Head of caudate nucleus (tissue), 42 donors: ENCODE measurements at regions not wholly inside any gene's neighbourhood (a gene's known extent, or its start where the extent isn't known, plus 50 kb on each side); places are given as distances from the start of the nearest gene placed in this dataset.
A peak's percentile ranks its signal among the peaks of the same experiment; 100 is the strongest.
"Not testable (repeated sequence)": the region's sequence is repeated elsewhere in the genome, so short reads cannot be mapped to it uniquely, and the experiment has no call there.

Experiments used
- DNase-seq, 42 donors: peaks; one replicate each; pipeline versions ENCODE4 v3.0.0 to v3.0.0-alpha.2; 2020 to 2021; ENCODE audit warnings: mixed read lengths in 7 of 42
- intact Hi-C: fragments of 100-400 bp; cut with DNase I; formaldehyde crosslinking; loops from one replicate; pipeline ENCODE4 v1.15.0; 2022

- intact Hi-C loops, result no loop called here
- no peak for DNase-seq
Measured at GRCh38 chr1:242689378-242689777, 164.9 kb upstream of the PLD5 start.

GRCh38 chr1:242674951-242675645, 150.6 kb upstream of the PLD5 start:
- intact Hi-C loops, result no loop called here
- DNase-seq, result no peak

GRCh38 chr1:242673652-242674051, 149.2 kb upstream of the PLD5 start:
- DNase-seq, result peak in 7 of 42 donors; percentile 7 to 66 (median 24)
- intact Hi-C loops, result no loop called here

GRCh38 chr1:242673165-242673564, 148.7 kb upstream of the PLD5 start:
- DNase-seq, intact Hi-C loops: not testable (repeated sequence)

GRCh38 chr1:242670019-242670418, 145.5 kb upstream of the PLD5 start:
- intact Hi-C loops, result no loop called here
- no peak for DNase-seq

GRCh38 chr1:242662886-242663285, 138.4 kb upstream of the PLD5 start:
- DNase-seq, result no peak
- intact Hi-C loops, result no loop called here

- intact Hi-C loops, DNase-seq: not testable (repeated sequence)
Measured at GRCh38 chr1:242653772-242654171, 129.3 kb upstream of the PLD5 start.

GRCh38 chr1:242651817-242652216, 127.3 kb upstream of the PLD5 start:
- intact Hi-C loops, result no loop called here
- peak in 1 of 42 donors; percentile 43 for DNase-seq

GRCh38 chr1:242641461-242641860, 117.0 kb upstream of the PLD5 start:
- DNase-seq, result no peak
- intact Hi-C loops, result no loop called here

GRCh38 chr1:242639104-242639503, 114.6 kb upstream of the PLD5 start:
- DNase-seq, result no peak
- intact Hi-C loops, result no loop called here

- DNase-seq, result no peak
- intact Hi-C loops, result no loop called here
Measured at GRCh38 chr1:242634732-242635131, 110.2 kb upstream of the PLD5 start.

GRCh38 chr1:242629396-242629795, 104.9 kb upstream of the PLD5 start:
- no peak for DNase-seq
- intact Hi-C loops, result no loop called here

- intact Hi-C loops, result no loop called here
- peak in 18 of 42 donors; percentile 3 to 67 (median 26) for DNase-seq
Measured at GRCh38 chr1:242623756-242624155, 99.3 kb upstream of the PLD5 start.

GRCh38 chr1:242623119-242623518, 98.6 kb upstream of the PLD5 start:
- intact Hi-C loops, result no loop called here
- peak in 1 of 42 donors; percentile 11 for DNase-seq

- intact Hi-C loops, result no loop called here
- DNase-seq, result no peak
Measured at GRCh38 chr1:242613266-242613815, 88.8 kb upstream of the PLD5 start.

- no peak for DNase-seq
- intact Hi-C loops, result no loop called here
Measured at GRCh38 chr1:242610209-242610608, 85.7 kb upstream of the PLD5 start.

GRCh38 chr1:242605521-242605920, 81.0 kb upstream of the PLD5 start:
- DNase-seq, result no peak
- intact Hi-C loops, result no loop called here

- no peak for DNase-seq
- intact Hi-C loops, result no loop called here
Measured at GRCh38 chr1:242602001-242602400, 77.5 kb upstream of the PLD5 start.

GRCh38 chr1:242593756-242594155, 69.3 kb upstream of the PLD5 start:
- intact Hi-C loops, DNase-seq: not testable (repeated sequence)

- intact Hi-C loops, result no loop called here
- DNase-seq, result no peak
Measured at GRCh38 chr1:242586360-242586680, 61.8 kb upstream of the PLD5 start.

GRCh38 chr1:242585616-242586359, 61.3 kb upstream of the PLD5 start:
- DNase-seq, result no peak
- intact Hi-C loops, result no loop called here
